MCF 10A (cell line): ENCODE measurements at regions not wholly inside any gene's neighbourhood (a gene's known extent, or its start where the extent isn't known, plus 50 kb on each side); places are given as distances from the start of the nearest gene placed in this dataset.

Experiments
- BruUV-seq: library from RNA; stranded (reverse); fragments of 400-500 nt; replicated peaks from 2 replicates; lab custom pipeline; 2021; lab: Mats Ljungman, UMichigan
- CTCF ChIA-PET: fragments of 300-600 bp; sonication (Branson Sonifier 250); formaldehyde crosslinking; extraction: SDS; loops from one replicate; lab custom pipeline; 2021; ENCODE audit warnings: antibody characterized with exemption, inconsistent platforms; lab: Yijun Ruan, JAX
- POLR2A ChIA-PET: fragments of 300-600, 350-650 bp; sonication (Branson Sonifier 250); formaldehyde crosslinking; extraction: SDS; loops from one replicate; lab custom pipeline; 2020; ENCODE audit warnings: antibody characterized with exemption, inconsistent platforms; lab: Yijun Ruan, JAX
- DNase-seq: peaks from one replicate; pipeline ENCODE4 v3.0.0-alpha.2; 2018; ENCODE audit not compliant: unreplicated experiment
- H3K27ac Mint-ChIP-seq: one replicate; pipeline ENCODE4 v1.8.0; 2022; ENCODE audit warnings: mild to moderate bottlenecking, low read depth, mixed read lengths; ENCODE audit not compliant: unreplicated experiment
- H3K27me3 Mint-ChIP-seq: one replicate; pipeline ENCODE4 v1.8.0; 2022; ENCODE audit warnings: mixed read lengths; ENCODE audit not compliant: insufficient read depth, unreplicated experiment
- H3K36me3 Mint-ChIP-seq: one replicate; pipeline ENCODE4 v1.8.0; 2022; ENCODE audit warnings: mild to moderate bottlenecking, moderate library complexity, mixed read lengths; ENCODE audit not compliant: insufficient read depth, unreplicated experiment
- H3K4me1 Mint-ChIP-seq: one replicate; pipeline ENCODE4 v1.8.0; 2022; ENCODE audit warnings: mixed read lengths; ENCODE audit not compliant: insufficient read depth, unreplicated experiment
- H3K4me3 Mint-ChIP-seq: one replicate; pipeline ENCODE4 v1.8.0; 2022; ENCODE audit warnings: mild to moderate bottlenecking, moderate library complexity, mixed read lengths; ENCODE audit not compliant: unreplicated experiment
- H3K9me3 Mint-ChIP-seq: one replicate; pipeline ENCODE4 v1.8.0; 2022; ENCODE audit warnings: mixed read lengths; ENCODE audit not compliant: unreplicated experiment
- intact Hi-C: fragments of 100-400 bp; cut with micrococcal nuclease; formaldehyde crosslinking; loops from 2 replicates; pipeline ENCODE4 v1.14.1; 2022
- TF ChIP-seq, protein P1 (sequence below): fragments of 200-600 bp; IDR thresholded peaks from one replicate; pipeline ENCODE4 v1.8.0; 2022; ENCODE audit warnings: antibody characterized with exemption, mild to moderate bottlenecking; ENCODE audit not compliant: unreplicated experiment

DNA sequence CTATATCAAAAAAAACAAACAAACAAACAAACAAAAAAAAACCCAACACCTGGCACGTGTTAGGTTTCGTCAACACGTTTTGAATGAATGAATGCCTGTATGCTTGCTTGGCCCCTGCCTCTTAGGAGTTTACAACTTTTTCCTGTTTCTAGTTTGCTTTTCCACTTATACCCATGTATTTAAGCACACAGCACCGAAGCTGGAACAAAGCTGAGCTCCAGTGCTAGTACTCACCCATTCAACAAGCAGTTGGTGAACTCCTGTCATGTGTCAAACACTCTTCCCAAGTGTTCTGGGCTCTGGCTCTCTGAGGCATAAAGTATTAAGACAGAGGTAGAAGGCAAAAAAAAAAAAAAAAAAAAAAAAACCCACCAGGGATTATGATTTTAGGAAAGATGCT, 599.3 kb downstream of the BUD13 start:
- H3K36me3 Mint-ChIP-seq, result no peaks in the 10 kb centered on the region
- TF ChIP-seq, protein P1, sequence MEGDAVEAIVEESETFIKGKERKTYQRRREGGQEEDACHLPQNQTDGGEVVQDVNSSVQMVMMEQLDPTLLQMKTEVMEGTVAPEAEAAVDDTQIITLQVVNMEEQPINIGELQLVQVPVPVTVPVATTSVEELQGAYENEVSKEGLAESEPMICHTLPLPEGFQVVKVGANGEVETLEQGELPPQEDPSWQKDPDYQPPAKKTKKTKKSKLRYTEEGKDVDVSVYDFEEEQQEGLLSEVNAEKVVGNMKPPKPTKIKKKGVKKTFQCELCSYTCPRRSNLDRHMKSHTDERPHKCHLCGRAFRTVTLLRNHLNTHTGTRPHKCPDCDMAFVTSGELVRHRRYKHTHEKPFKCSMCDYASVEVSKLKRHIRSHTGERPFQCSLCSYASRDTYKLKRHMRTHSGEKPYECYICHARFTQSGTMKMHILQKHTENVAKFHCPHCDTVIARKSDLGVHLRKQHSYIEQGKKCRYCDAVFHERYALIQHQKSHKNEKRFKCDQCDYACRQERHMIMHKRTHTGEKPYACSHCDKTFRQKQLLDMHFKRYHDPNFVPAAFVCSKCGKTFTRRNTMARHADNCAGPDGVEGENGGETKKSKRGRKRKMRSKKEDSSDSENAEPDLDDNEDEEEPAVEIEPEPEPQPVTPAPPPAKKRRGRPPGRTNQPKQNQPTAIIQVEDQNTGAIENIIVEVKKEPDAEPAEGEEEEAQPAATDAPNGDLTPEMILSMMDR, result no peak
- no peak overlapping the region for H3K4me3 Mint-ChIP-seq
- peaks cover 26% of the 10 kb centered on the region for H3K9me3 Mint-ChIP-seq
- POLR2A ChIA-PET, result no interaction called here
- intact Hi-C loops, result no loop called here
- CTCF ChIA-PET, result interaction anchor here (0.5 to 0.9 kb wide), 2 partner anchors 42 to 495 kb away, joined by 3 to 5 read pairs; no protein-coding TSS in a partner anchor
- no peak for DNase-seq
- no peaks in the 10 kb centered on the region for H3K4me1 Mint-ChIP-seq
- H3K27ac Mint-ChIP-seq, result no peak overlapping the region
- H3K27me3 Mint-ChIP-seq, result no peaks in the 10 kb centered on the region
- no TSS peak for BruUV-seq

DNA sequence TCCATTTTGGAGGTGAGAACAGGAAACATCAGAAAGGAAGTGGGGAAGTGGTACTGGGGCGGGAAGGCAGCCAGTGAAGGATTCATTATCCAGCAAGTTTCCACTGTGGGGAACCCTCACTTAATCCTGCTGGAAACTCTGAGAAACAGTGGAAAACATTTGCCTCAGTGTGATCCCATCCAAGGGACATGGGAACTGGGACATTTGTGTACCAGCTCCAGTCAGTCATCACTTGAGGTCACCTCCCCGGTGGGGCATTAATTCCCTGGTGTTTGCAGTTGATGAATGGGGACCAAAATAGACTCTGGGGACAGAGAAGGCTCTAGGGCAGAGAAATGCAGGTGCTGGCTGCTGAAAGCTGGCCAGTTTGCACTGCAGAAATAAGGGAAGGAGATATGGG, 599.9 kb downstream of the BUD13 start:
- ChIA-PET CTCF (interaction anchor here (0.5 to 0.9 kb wide), 2 partner anchors 43 to 496 kb away, joined by 3 to 5 read pairs; no protein-coding TSS in a partner anchor), POLR2A (interaction anchor here (0.7 kb wide), 1 partner anchor 323 kb away, joined by 3 read pairs; no protein-coding TSS in a partner anchor)
- Mint-ChIP-seq H3K4me3 (no peak overlapping the region), H3K27me3 (no peaks in the 10 kb centered on the region), H3K9me3 (peaks cover 33% of the 10 kb centered on the region), H3K4me1 (no peaks in the 10 kb centered on the region), H3K36me3 (no peaks in the 10 kb centered on the region), H3K27ac (no peak overlapping the region)
- intact Hi-C loops, result no loop called here
- BruUV-seq, result no TSS peak
- DNase-seq, result no peak
- TF ChIP-seq, protein P1, result no peak

DNA sequence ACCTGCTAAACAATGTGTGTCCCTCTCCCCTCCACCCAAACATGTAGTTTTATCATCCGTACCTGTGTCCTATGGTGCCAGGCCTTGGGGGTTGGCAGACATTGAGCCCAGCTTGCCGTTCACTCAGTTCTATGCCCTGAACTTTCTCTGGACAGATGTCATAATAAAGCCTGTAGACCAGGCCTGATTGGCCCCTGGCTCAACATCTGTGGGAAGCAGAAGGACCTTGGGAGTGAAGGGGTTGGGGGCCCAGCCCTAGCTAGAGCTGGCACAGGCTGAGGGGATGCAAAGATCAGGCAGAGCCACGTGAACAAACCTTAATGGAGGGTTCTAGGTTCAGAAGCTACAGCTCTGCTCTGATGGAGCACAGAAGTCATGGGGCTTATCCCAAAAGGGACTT, 600.6 kb downstream of the BUD13 start:
- no peak for DNase-seq
- Mint-ChIP-seq H3K36me3 (no peaks in the 10 kb centered on the region), H3K27ac (no peak overlapping the region), H3K9me3 (peaks cover 36% of the 10 kb centered on the region), H3K27me3 (no peaks in the 10 kb centered on the region), H3K4me1 (no peaks in the 10 kb centered on the region), H3K4me3 (no peak overlapping the region)
- no TSS peak for BruUV-seq
- CTCF ChIA-PET, result no interaction called here
- intact Hi-C loops, result no loop called here
- TF ChIP-seq, protein P1, result no peak
- POLR2A ChIA-PET, result no interaction called here

DNA sequence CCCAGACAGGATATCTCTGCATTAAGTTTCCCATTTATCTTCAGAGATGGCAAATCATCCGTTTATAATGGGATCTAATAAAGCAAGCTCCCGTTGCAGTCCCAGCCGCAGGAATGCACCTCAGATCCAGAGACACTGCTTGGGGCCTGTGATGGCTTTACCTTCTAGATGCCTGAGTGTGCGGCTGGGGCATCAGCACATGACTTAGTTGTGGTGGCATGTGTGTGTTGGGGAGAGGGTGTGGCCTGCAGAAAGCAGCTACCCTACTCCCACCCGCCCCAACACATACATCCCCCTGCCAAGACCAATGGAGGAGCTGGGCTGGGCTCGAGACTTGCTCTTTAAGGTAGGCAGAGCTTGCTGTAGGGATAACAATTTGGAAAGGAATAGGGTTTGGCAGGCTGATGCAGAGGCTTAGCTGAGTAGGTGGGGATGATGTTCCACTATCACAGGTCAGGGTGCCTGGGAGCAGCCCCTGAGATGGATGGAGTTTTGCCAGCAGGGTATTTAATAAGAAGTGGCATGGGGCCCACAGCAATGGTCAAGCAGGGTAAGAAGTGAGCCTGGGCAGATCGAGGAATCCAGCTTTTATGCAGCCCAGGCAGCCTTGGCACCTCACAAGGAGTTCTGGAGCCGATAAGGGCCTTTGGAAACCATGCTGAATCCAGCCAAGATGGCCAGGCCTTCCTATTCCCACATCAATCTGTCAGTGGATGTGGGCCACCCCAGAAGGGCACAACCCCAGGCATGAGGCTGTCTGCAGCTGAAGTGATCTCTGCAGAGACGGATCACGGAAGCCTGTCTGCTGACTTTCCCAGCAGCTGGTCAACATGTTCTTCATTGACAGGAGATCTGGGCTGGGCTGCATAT, 601.3 kb downstream of the BUD13 start:
- CTCF ChIA-PET, result no interaction called here
- BruUV-seq, result no TSS peak
- no peaks in the 10 kb centered on the region for H3K4me1 Mint-ChIP-seq
- H3K27me3 Mint-ChIP-seq, result no peaks in the 10 kb centered on the region
- H3K9me3 Mint-ChIP-seq, result peaks cover 42% of the 10 kb centered on the region
- no peak overlapping the region for H3K27ac Mint-ChIP-seq
- POLR2A ChIA-PET, result no interaction called here
- TF ChIP-seq, protein P1, result no peak
- intact Hi-C loops, result no loop called here
- no peaks in the 10 kb centered on the region for H3K36me3 Mint-ChIP-seq
- H3K4me3 Mint-ChIP-seq, result no peak overlapping the region
- no peak for DNase-seq
